Mesothelial cell of epicardium (in vitro differentiated cells): ENCODE measurements at regions not wholly inside any gene's neighbourhood (a gene's known extent, or its start where the extent isn't known, plus 50 kb on each side); places are given as distances from the start of the nearest gene placed in this dataset.

Experiments
- DNase-seq, 2 experiments: peaks; one replicate each; pipeline ENCODE4 v3.0.0; 2021; ENCODE audit warnings: low spot score in 2 of 2; ENCODE audit not compliant: unreplicated experiment in 2 of 2
- H3K27ac Mint-ChIP-seq: 2 replicates; pipeline ENCODE4 v1.8.0; 2021; ENCODE audit warnings: mixed read lengths
- H3K27me3 Mint-ChIP-seq: 2 replicates; pipeline ENCODE4 v1.8.0; 2021; ENCODE audit warnings: low read depth, mixed read lengths
- H3K36me3 Mint-ChIP-seq: 2 replicates; pipeline ENCODE4 v1.8.0; 2021; ENCODE audit warnings: mixed read lengths
- H3K4me1 Mint-ChIP-seq: 2 replicates; pipeline ENCODE4 v1.8.0; 2021; ENCODE audit warnings: mixed read lengths
- H3K4me3 Mint-ChIP-seq: 2 replicates; pipeline ENCODE4 v1.8.0; 2021; ENCODE audit warnings: mild to moderate bottlenecking, moderate library complexity, mixed read lengths
- H3K9me3 Mint-ChIP-seq: 2 replicates; pipeline ENCODE4 v1.8.0; 2021; ENCODE audit warnings: mixed read lengths
- TF ChIP-seq, protein P1 (sequence below): fragments of 200-600 bp; sonication (generic); IDR thresholded peaks from one replicate; pipeline ENCODE4 v1.5.0; 2021; ENCODE audit warnings: antibody characterized with exemption; ENCODE audit not compliant: unreplicated experiment

DNA sequence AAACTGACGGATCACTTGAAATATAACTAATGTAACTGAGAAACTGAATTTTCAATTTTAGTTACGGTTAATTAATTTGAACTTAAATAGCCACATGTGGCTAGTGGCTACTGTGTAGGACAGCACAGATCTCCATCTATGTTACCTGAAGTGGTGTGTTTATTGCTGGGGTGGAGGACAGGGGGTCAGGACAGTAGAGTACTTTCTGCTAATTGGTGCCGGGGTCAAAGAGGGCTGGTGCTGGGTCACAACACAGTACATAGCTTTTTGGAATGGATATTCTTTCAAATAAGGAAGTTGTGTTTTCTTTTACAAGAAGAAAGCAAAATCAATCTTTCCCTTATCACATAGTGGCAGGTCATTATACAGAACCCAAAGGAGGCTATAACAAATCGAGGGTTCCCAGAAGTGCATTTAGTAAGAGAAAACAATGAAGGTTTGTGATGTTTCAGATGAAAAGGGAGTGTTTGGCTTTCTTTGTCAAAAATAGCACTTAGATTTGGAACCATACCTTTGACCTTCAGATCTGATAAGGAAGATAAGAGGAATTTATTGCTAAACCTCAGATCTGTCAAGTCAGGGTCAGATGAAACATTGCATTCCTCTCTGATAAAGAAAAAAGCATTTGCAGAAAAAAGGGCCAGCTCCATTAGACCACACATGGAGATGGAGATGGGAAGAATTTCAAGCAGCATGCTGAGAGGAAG, 384.5 kb downstream of the AASDHPPT start:
- Mint-ChIP-seq H3K27me3 (peaks cover 2% of the 10 kb centered on the region), H3K9me3 (no peaks in the 10 kb centered on the region), H3K4me1 (peaks cover 58% of the 10 kb centered on the region), H3K36me3 (no peaks in the 10 kb centered on the region), H3K27ac (no peak overlapping the region), H3K4me3 (no peak overlapping the region)
- DNase-seq, result no peak
- TF ChIP-seq, protein P1, sequence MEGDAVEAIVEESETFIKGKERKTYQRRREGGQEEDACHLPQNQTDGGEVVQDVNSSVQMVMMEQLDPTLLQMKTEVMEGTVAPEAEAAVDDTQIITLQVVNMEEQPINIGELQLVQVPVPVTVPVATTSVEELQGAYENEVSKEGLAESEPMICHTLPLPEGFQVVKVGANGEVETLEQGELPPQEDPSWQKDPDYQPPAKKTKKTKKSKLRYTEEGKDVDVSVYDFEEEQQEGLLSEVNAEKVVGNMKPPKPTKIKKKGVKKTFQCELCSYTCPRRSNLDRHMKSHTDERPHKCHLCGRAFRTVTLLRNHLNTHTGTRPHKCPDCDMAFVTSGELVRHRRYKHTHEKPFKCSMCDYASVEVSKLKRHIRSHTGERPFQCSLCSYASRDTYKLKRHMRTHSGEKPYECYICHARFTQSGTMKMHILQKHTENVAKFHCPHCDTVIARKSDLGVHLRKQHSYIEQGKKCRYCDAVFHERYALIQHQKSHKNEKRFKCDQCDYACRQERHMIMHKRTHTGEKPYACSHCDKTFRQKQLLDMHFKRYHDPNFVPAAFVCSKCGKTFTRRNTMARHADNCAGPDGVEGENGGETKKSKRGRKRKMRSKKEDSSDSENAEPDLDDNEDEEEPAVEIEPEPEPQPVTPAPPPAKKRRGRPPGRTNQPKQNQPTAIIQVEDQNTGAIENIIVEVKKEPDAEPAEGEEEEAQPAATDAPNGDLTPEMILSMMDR, result no peak

DNA sequence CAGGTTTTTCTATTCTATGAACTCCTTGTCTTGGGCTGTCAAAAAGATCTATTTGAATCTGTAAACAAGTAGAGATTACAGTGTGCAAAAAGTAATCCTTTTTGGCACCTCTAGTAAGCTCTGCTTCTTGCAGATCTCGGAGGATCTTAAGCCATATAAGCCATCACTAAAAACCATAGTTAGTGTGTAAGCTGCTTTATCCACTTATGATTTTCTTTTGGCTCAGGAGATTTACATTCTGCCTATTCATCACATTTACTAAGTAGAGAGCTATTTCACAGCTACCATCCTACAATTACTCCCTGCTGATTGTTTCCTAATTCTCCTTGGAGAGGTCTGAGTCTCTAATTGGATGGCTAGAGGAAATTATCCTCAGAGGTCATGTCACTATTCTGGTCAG, 385.7 kb downstream of the AASDHPPT start:
- H3K4me1 Mint-ChIP-seq, result peaks cover 67% of the 10 kb centered on the region
- H3K4me3 Mint-ChIP-seq, result no peak overlapping the region
- H3K27ac Mint-ChIP-seq, result no peak overlapping the region
- TF ChIP-seq, protein P1, result no peak
- no peak for DNase-seq
- H3K9me3 Mint-ChIP-seq, result no peaks in the 10 kb centered on the region
- H3K36me3 Mint-ChIP-seq, result no peaks in the 10 kb centered on the region
- H3K27me3 Mint-ChIP-seq, result peaks cover 2% of the 10 kb centered on the region

DNA sequence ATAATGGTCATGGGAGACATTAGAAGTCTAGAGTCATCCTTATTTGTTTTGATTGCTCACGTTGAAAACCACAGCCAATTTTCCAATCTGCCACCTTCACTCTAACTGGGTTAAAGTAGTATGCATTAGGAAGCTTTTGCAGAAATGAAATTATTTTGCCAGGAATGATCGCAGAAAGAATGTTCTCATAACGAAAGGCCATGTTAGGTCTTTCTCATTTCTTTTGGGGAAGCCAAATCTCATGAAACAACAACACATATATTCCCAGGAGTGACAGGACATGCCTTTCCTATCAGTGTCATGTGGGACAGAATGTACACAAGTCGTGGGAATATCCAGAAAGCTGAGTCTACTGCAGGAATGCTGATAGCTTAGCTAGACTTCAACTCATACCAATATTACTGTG, 386.3 kb downstream of the AASDHPPT start:
- Mint-ChIP-seq H3K4me3 (no peak overlapping the region), H3K9me3 (no peaks in the 10 kb centered on the region), H3K4me1 (peaks cover 73% of the 10 kb centered on the region), H3K27me3 (peaks cover 2% of the 10 kb centered on the region), H3K36me3 (no peaks in the 10 kb centered on the region), H3K27ac (peak overlapping the region; percentile 18)
- no peak for DNase-seq
- TF ChIP-seq, protein P1, result no peak

DNA sequence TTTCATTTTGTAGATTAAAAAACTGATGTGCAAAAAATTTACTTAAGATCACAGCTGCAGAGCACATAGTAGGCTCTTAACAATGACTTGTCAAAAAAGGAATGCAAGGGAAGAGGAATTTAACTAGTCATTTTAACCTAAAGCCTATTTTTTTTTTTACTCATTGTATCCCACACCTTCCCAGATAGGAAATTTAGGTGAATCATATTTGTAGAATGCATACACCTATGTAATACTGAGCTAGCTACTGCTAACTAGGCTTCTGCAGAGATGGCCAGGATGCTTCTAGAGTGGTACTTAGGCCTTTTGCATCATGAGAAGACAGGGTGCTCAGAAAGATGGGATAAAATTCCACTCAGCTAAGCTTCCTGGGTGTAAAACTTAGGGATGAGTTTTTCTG, 387.3 kb downstream of the AASDHPPT start:
- H3K9me3 Mint-ChIP-seq, result no peaks in the 10 kb centered on the region
- no peaks in the 10 kb centered on the region for H3K36me3 Mint-ChIP-seq
- no peak overlapping the region for H3K27ac Mint-ChIP-seq
- peaks cover 2% of the 10 kb centered on the region for H3K27me3 Mint-ChIP-seq
- TF ChIP-seq, protein P1, result no peak
- no peak for DNase-seq
- H3K4me1 Mint-ChIP-seq, result peaks cover 65% of the 10 kb centered on the region
- H3K4me3 Mint-ChIP-seq, result no peak overlapping the region

DNA sequence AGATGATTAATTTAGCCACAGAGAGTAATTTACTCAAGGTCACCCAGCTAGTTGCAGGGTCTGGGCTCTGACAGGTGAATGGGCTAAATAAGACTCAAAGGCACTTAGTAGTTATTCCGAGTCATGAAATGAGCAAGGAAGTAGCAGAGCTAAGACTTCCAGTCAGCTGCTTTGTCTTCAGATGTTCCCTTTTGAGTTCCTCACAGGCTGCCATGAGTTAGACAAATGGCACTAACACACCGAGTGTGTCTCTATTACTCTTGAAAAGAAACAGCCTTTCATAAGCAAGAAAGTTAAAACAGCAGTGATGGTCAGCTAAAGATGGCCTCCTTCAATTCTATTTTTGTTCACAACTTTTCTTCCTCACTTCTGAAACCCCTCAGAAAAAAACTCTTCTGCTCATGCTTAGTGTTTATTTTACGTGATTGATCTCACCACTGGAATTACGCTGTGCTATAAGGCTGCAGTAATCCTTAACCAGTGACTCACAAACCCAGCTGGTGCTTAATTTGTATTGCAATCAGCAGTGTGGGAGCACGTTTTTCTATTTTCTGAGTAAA, 389.1 kb downstream of the AASDHPPT start:
- Mint-ChIP-seq H3K4me1 (peaks cover 52% of the 10 kb centered on the region), H3K27me3 (peaks cover 2% of the 10 kb centered on the region), H3K9me3 (no peaks in the 10 kb centered on the region), H3K4me3 (no peak overlapping the region), H3K27ac (no peak overlapping the region), H3K36me3 (no peaks in the 10 kb centered on the region)
- no peak for DNase-seq
- TF ChIP-seq, protein P1, result no peak
